UCSD-AML1 (cell line): ENCODE measurements at regions not wholly inside any gene's neighbourhood (a gene's known extent, or its start where the extent isn't known, plus 50 kb on each side); places are given as distances from the start of the nearest gene placed in this dataset.

Experiments
- DNase-seq: peaks from one replicate; lab custom pipeline; 2025; ENCODE audit not compliant: unreplicated experiment; lab: John Stamatoyannopoulos, UW

DNA sequence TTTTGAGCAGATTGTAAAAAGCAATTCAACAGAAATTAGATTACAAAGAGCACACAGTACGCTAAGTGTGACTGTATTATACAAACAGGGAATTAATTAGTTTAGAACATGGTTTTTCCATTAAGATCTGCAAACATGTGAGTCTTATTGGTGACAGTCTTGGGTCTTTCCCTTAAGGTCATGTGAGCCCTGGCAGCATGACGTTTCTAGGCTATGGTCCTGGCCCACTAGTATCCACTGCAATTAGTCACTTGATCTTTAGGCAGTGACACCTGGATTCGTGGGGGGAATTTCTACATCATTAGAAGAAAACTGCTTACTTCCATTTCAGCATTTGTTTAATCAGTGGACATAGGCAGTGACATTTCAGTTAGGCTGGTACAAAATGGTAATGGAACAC is 360.2 kb upstream of the NR2F2 start:
- DNase-seq = no peak

- no peak for DNase-seq
Observed at GRCh38 chr15:95972041-95972553, 358.4 kb upstream of the NR2F2 start.

GRCh38 chr15:95972812-95973211 is 357.7 kb upstream of the NR2F2 start:
- no peak for DNase-seq

DNA sequence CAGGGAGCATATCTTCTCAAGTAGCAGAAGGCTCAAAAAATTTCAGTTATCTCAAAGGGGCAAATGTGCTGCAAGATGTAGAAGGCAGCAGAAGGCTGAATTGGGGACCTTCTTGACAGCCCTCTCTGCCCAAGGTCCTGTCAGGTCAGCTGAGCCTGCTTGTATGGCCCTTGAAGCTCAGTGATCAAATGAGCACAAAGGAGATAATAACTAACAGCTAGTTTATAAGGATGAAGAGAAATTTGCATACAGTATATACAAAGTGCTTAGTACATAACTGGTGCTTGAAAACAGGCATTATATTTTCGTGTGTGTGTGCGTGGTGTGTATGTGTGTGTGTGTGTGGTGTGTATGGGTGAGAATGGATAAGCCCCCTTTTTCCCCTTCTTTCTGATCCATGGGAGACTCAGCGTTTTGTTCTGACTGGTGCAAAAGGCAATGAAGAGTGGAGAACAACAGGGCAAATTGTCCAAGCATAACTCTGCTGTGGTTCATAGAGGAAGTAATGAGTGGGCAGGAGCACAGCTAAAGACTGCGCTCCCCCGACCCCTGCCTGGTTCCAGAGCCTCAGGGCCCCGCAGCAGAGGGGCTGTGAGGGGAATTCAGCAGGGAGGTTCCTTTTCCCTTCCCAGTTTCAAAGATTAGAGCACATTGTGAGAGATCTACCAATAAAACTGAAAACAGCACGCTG is 356.8 kb upstream of the NR2F2 start:
- DNase-seq = no peak

- DNase-seq = no peak
Observed at GRCh38 chr15:95975212-95975611, 355.3 kb upstream of the NR2F2 start.

DNA sequence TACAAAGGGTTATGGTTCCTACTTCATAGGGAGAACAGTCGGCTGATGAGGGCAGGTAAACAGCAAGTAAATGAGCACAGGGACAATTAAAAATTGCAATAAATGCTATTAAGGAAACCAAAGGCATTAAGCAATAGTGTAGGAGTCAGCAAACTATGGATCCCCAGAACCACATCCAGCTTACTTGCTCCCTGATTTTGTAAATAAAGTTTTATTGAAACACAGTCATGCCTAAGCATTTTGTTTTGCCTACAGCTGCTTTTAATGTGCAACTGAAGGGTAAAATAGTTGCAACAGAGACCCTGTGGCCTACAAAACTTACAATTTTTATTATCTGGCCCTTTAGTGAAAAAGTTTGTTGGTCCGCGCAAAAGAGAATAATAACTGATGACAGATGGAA is 351.2 kb upstream of the NR2F2 start:
- no peak for DNase-seq

DNA sequence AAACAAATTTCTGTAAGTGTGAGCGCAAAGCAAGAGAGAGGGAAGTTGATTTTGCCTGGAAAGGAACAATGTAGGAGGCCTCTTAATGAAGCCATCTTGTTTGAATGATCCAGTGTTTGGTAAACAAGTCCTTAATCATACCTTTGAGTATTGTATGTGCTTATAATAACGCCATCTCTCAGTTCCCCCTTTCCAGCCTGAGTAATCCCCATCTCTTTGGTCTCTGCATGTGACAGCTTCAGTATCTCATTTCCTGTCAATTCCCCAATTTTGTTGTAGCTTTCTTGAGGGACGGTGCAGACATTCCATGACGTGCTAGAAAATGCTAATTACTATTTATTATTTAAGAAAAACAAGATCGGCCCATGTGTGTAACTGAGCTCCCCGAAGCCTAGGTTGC is 349.3 kb upstream of the NR2F2 start:
- no peak for DNase-seq

GRCh38 chr15:95987299-95987698 is 343.2 kb upstream of the NR2F2 start:
- DNase-seq = no peak

DNA sequence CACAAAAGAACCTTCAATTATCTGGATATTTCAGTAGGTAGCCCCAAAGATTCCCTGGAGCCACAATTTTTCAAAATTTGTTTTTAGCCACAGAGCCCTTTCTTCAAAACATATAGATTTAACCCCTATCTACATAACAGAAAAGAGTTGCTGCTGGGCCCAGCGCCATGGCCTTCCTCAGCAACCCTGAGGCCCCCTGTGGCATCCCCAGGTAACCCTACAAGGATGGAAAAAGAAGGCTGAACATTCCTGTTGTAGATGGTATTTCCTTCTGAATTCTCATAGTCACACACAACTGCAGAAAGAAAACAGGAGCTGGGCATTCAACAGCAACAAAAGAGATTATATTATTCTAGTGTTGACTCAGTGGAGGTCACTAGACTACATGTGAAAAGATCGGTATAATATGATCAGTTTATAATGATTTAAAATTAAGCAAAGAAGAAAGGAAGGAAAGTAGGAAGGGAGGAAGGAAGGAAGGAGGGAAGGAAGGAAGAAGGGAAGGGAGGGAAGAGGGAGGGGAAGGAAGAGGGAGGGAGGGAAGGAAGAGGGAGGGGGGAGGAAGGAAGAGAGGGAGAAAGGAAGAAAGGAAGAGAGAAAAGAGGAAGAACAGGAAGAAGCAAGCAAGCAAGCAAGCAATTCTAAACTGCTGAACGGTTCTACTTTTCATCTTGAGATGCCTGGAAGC is 342.5 kb upstream of the NR2F2 start:
- no peak for DNase-seq

DNA sequence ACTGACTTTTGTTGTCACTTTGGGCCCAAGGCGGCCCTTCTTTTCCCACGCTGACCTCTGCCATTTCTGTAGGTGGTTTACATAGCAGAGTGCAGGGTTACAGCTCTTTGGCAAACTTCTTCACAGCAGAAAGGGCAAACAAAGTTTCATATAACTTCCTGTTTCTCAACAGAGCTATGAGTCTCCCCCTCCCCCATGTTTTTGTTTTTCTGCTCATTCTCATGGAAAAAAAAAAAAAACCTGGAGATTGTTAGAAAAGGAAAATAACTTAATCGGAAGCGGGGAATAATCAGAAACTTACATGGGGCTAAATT is 342.0 kb upstream of the NR2F2 start:
- no peak for DNase-seq

DNA sequence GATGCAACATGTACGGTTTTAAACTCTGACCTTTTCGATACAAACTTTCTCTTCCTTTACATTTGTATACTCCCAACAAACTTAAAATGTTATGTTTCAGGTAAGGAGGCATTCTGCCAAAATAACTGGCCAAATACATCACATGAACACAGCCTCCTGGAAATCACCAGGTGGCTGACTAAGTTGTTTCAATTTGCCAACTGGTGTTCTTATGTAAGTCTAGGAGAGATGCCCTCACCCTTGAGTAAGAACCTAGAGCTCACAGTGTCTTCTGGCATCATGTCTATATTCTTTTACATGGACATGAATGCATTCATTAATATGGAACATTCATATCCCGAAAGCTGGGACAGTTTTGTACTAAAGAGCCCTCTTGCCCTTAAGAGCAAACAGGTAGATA is 341.1 kb upstream of the NR2F2 start:
- DNase-seq = no peak

GRCh38 chr15:95990833-95991232 is 339.7 kb upstream of the NR2F2 start:
- no peak for DNase-seq

DNA sequence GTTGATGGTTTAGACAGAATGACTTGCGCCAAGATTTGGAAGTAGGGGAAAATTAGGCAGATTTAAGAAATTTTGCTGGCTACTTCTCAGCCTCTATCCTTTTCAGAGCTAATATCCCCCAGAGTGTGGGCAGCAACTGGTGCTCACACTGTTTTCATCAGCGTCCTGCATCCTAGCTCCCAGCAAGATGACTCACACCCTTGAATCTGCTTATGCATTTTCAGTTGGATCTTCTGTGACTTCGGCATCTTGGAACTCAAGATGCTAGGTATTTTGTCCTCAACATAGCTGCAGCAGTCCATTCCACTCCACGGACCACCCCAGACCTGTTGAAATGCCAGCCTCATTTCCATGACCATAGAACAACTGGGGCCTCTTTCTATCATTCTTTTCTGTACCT is 336.1 kb upstream of the NR2F2 start:
- no peak for DNase-seq

DNA sequence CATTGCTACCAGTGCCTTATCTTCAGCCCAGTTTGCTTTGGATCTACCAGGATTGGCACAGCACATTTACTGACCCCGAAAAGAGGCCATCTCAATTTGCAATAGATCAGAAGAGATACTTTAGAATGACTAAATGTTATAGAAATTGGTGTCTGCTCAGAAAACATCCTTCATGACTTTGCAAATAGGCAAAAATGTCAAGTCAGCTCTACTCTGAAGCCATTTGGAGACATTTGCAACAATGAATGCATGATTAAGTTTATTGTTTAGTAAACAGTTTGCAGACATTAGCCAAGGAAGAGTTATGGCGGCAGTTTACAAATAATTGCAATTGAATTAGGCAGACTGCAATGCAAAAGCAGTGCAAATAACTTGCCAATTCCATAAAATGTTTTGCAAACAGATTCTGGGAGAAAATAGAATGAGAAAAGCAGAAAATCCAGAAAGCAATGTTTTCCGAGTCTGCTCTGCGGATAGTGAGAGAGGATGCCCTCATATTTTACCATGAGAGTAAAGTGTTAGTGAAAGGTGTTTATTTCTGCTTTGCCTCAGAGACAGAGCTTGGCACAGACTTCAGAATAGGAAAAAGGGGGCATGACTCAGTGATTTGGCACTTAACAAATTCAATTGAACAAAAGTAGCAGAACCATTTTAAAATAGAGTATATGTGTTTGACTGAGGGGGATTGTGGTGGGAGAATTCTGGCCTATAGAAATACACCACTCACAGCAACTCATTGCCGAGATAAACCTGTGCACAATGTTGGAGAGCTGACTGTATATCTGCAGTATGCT is 334.9 kb upstream of the NR2F2 start:
- DNase-seq = no peak

DNA sequence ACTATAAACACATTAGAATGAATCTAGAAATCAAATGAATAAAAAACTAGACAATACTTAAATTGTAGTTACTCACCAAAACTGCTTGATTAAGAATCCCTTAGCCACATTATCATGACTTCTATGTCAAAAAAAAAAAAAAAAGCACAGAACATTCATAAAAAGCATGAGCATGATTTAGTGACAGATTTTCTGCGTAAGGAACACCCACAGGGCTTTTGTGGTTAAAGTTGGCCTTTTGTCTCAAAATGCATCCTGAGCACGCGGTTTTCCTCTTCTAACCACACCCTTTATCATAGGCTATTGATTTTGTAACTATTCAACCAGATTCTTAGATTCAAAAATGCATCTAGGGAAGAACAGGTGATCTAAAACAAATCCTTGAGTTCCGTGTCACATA is 334.0 kb upstream of the NR2F2 start:
- no peak for DNase-seq

- DNase-seq = no peak
Observed at GRCh38 chr15:95998935-95999334, 331.6 kb upstream of the NR2F2 start.

GRCh38 chr15:96002890-96003859 is 327.3 kb upstream of the NR2F2 start:
- no peak for DNase-seq

- DNase-seq = no peak
Observed at GRCh38 chr15:96005906-96006305, 324.6 kb upstream of the NR2F2 start.

DNA sequence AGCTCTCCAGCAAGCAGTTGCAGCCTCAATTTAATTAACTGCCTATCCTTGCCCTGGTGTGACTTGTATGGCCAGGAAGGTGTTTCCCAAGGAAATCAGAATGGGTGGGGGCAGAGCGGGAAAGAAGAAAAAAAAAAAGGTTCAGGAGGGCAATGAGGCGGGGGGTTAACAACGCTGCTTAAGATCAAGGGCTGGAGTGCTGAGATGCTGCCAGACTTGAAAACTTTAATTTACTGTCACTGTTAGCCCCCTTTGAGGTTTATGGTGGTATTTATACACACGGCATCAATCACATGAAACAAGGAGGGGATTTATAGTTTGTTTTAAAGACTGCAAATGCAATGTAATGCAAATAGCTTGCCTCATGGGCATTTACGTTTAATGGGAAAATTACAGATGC is 319.4 kb upstream of the NR2F2 start:
- DNase-seq = no peak

DNA sequence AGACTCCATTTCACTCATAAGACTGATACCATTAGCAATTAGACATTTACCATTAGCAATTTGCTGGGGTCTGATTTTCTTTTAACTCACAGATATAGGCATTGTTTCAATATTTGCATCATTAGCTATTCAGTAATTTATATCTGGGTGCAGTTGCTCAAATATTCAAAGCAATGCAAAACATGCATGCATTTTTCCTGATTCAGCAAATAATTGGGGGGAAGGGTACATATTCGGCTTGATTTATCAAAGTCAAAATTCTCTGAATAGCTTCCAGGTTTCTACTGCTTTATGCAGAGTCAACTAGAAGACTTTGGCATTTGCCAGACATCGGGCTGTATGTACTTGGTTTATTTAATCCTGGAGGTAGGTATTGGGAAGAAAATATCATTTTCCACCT is 315.6 kb upstream of the NR2F2 start:
- no peak for DNase-seq

DNA sequence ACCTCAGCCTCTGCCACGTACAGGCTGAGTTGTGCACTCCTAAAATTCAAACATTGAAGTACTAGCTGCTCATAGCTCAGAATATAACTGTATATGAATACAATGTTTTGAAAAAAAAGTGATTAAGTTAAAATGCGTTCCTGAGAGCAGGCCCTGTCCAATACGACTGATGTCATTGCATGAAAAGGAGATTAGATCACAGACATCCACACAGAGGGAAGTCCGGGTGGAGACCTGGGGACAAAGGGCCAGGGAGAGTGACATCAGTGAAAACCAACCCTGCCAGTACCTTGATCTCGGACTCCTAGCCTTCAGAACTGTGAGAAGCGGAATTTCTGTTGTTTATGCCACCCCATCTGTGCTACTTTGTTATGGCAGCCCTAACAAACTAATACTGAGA is 311.4 kb upstream of the NR2F2 start:
- no peak for DNase-seq
